Tibial nerve (tissue), 4 donors: ENCODE measurements at regions not wholly inside any gene's neighbourhood (a gene's known extent, or its start where the extent isn't known, plus 50 kb on each side); places are given as distances from the start of the nearest gene placed in this dataset.

Experiments
- DNase-seq, 2 donors: peaks; one replicate each; pipeline ENCODE4 v3.0.0-alpha.2; 2019; ENCODE audit warnings: low spot score in 2 of 2
- H3K27ac ChIP-seq, 4 donors: fragments of 200-600 bp; sonication (generic) in 3 of 4; one replicate each; pipeline ENCODE4 v1.5.1; 2017 to 2019; ENCODE audit warnings: mild to moderate bottlenecking in 1 of 4
- H3K27me3 ChIP-seq, 2 donors: fragments of 200-600 bp; sonication (generic) in 1 of 2; one replicate each; pipeline versions ENCODE4 v1.5.1 to v1.6.0; 2017 to 2019
- H3K36me3 ChIP-seq, 3 donors: fragments of 200-600 bp; sonication (generic); one replicate each; pipeline ENCODE4 v1.5.1; 2018 to 2019
- H3K4me1 ChIP-seq, 4 donors: fragments of 200-600 bp; sonication (generic) in 3 of 4; one replicate each; pipeline ENCODE4 v1.5.1; 2017 to 2019
- H3K4me3 ChIP-seq, 4 donors: fragments of 200-600 bp; sonication (generic) in 3 of 4; one replicate each; pipeline ENCODE4 v1.5.1; 2017 to 2019; ENCODE audit warnings: mild to moderate bottlenecking in 1 of 4, moderate library complexity in 1 of 4
- H3K9me3 ChIP-seq, 4 donors: fragments of 200-600 bp; sonication (generic) in 3 of 4; one replicate each; pipeline ENCODE4 v1.5.1; 2017 to 2019
- CTCF ChIP-seq, 5 experiments: fragments of 200-600 bp in 3 of 5; fragments of 450-650 bp in 2 of 5; sonication (generic) in 3 of 5; IDR thresholded peaks; one replicate each; pipeline ENCODE4 v1.5.1; 2016 to 2019; ENCODE audit warnings: antibody characterized with exemption in 5 of 5, mild to moderate bottlenecking in 3 of 5, moderate library complexity in 2 of 5
- EP300 ChIP-seq, 2 donors: sonication (generic); formaldehyde crosslinking; IDR thresholded peaks; one replicate each; pipeline ENCODE4 v1.6.1; 2017; ENCODE audit warnings: antibody characterized with exemption in 2 of 2, mild to moderate bottlenecking in 1 of 2
- POLR2A ChIP-seq, 2 donors: fragments of 450-650 bp; IDR thresholded peaks; one replicate each; pipeline ENCODE4 v1.6.1; 2017; ENCODE audit warnings: antibody characterized with exemption in 2 of 2, mild to moderate bottlenecking in 2 of 2, moderate library complexity in 2 of 2
- WGBS, 2 donors: methylation state at CpG; one replicate each; pipeline ENCODE4 v1.1.5; 2018; 5-methylcytosine and 5-hydroxymethylcytosine counted together

- no peak for DNase-seq
- Histone ChIP-seq H3K9me3 (peaks cover 0 to 15% (median 0%) of the 10 kb centered on the region in 4 donors), H3K4me1 (no peaks in the 10 kb centered on the region), H3K4me3 (no peak overlapping the region), H3K27ac (no peak overlapping the region), H3K27me3 (no peaks in the 10 kb centered on the region), H3K36me3 (no peaks in the 10 kb centered on the region)
- WGBS, 2 donors = 56 to 59% methylated on average over 2 of the region's 2 CpGs
- TF ChIP-seq EP300 (IDR thresholded peaks at IDR 0.05) (no peak), POLR2A (IDR thresholded peaks at IDR 0.05) (no peak), CTCF (IDR thresholded peaks at IDR 0.05) (no peak)
These were observed 1744.2 kb downstream of the TP53TG3F start for GRCh38 chr16:35203636-35204035.

- no peak overlapping the region for H3K4me3 ChIP-seq
- H3K4me1 ChIP-seq = no peaks in the 10 kb centered on the region
- no peak for DNase-seq
- no peak overlapping the region for H3K27ac ChIP-seq
- no peak for TF ChIP-seq CTCF (IDR thresholded peaks at IDR 0.05)
- no peak for TF ChIP-seq EP300 (IDR thresholded peaks at IDR 0.05)
- TF ChIP-seq POLR2A (IDR thresholded peaks at IDR 0.05) = no peak
- H3K9me3 ChIP-seq = peaks cover 0 to 15% (median 0%) of the 10 kb centered on the region in 4 donors
- 61 to 69% methylated on average over 54 of the region's 54 CpGs for WGBS, 2 donors
- H3K27me3 ChIP-seq = no peaks in the 10 kb centered on the region
- H3K36me3 ChIP-seq = no peaks in the 10 kb centered on the region
These were observed 1747.9 kb downstream of the TP53TG3F start for GRCh38 chr16:35207059-35207999.

GRCh38 chr16:35208001-35208935 is 1748.9 kb downstream of the TP53TG3F start:
- no peak for TF ChIP-seq EP300 (IDR thresholded peaks at IDR 0.05)
- WGBS, 2 donors = 69 to 73% methylated on average over 35 of the region's 35 CpGs
- no peak for DNase-seq
- no peaks in the 10 kb centered on the region for H3K4me1 ChIP-seq
- H3K36me3 ChIP-seq = no peaks in the 10 kb centered on the region
- H3K27ac ChIP-seq = no peak overlapping the region
- no peaks in the 10 kb centered on the region for H3K27me3 ChIP-seq
- H3K4me3 ChIP-seq = no peak overlapping the region
- H3K9me3 ChIP-seq = peaks cover 0 to 15% (median 0%) of the 10 kb centered on the region in 4 donors

GRCh38 chr16:35210681-35211433 is 1751.4 kb downstream of the TP53TG3F start:
- no peaks in the 10 kb centered on the region for H3K36me3 ChIP-seq
- H3K27me3 ChIP-seq = no peaks in the 10 kb centered on the region
- 74 to 78% methylated on average over 3 of the region's 3 CpGs for WGBS, 2 donors
- no peak for DNase-seq
- no peak overlapping the region for H3K4me3 ChIP-seq
- no peak overlapping the region for H3K27ac ChIP-seq
- H3K4me1 ChIP-seq = no peaks in the 10 kb centered on the region
- H3K9me3 ChIP-seq = peaks cover 0 to 21% (median 0%) of the 10 kb centered on the region in 4 donors
- TF ChIP-seq POLR2A (IDR thresholded peaks at IDR 0.05) (no peak), EP300 (IDR thresholded peaks at IDR 0.05) (no peak), CTCF (IDR thresholded peaks at IDR 0.05) (no peak)

GRCh38 chr16:35214840-35215239 is 1755.4 kb downstream of the TP53TG3F start:
- no peaks in the 10 kb centered on the region for H3K4me1 ChIP-seq
- H3K4me3 ChIP-seq = no peak overlapping the region
- H3K9me3 ChIP-seq = peaks cover 0 to 7% (median 0%) of the 10 kb centered on the region in 4 donors
- no peaks in the 10 kb centered on the region for H3K27me3 ChIP-seq
- TF ChIP-seq CTCF (IDR thresholded peaks at IDR 0.05) (no peak), POLR2A (IDR thresholded peaks at IDR 0.05) (no peak), EP300 (IDR thresholded peaks at IDR 0.05) (no peak)
- no peak for DNase-seq
- H3K36me3 ChIP-seq = no peaks in the 10 kb centered on the region
- no peak overlapping the region for H3K27ac ChIP-seq
